ENCODE measurements at regions not wholly inside any gene's neighbourhood (a gene's known extent, or its start where the extent isn't known, plus 50 kb on each side); places are given as distances from the start of the nearest gene placed in this dataset.
"Not testable (repeated sequence)": the region's sequence is repeated elsewhere in the genome, so short reads cannot be mapped to it uniquely, and the experiment has no call there.

DNA sequence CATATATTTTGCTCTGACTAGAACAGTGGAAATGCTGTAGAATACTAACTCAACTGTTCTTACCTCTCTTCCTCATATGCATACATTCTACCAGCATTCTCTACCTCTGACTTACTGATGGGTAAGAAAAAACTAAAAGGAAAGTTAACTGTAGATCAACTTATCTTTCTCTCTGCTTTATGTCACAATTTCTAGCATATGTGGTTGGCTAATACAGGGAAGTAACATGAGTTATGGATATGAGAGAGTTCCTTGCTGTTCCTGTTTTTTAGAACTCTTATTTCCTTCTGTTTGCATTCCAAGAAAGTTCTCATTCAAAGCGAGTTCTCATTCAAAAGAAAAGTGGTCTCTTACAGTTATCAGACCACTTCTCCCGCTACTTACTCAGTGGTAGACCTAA lies 226.8 kb upstream of the SGK1 start:
- no peak for DNase-seq

DNA sequence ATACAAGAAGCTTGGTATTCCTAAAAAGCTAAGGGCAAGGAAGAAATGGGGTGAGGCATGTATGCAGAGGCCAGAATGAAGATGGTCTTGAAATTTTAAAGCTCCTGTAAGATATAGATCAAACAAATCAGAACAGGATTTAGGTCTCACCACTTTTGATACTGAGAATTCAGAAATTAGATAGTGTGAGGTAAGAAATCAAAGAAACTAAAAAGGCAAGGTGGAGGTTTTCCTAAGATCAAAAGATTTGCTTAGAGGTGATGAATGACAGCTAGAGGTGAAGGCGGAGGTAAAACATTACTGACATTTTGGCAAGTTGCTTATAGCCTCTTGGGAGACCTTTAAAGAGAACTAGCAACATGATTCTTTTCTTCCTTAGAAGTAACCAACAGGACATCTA lies 225.2 kb upstream of the SGK1 start:
- DNase-seq, result no peak

DNA sequence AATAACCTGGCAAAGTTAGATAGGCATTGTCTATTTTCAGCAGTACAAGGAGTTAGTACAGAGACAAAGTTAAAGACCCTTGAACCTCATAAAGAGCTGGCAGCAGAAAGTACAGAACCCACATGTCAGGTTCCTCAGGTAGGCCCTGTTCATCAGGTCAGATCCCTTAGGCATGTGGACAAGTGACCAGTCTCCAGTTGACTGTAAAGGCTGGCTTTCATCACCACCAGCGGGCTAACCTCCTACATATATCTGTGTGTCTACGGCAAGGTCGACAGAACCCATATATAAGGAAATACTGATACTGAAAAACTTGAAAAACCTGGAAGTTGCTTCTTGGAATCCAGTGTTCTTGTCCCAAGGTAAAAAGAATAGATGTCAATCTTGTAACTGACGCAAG lies 223.1 kb upstream of the SGK1 start:
- no peak for DNase-seq

DNA sequence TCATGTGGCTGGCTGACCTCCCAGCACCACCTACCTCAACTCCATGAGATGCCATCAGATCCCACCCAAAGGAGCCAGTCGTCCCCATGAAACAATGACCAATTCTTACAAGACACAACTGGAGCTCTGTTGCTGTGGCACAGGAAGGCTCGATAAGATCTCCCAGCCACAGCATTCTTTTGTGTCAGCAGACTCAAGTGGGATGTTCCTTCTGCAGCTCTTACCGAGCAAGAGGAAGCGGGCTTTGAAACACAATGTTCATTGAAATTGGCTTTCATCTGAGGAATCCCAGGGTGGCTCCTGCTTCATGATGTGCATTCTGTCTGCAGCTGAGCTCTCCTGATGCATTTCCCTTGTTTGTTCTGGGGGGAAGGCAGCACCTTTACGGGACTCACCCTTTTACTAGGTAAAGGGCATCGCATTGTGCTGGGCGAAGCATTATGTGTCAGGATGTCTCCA lies 222.0 kb upstream of the SGK1 start:
- no peak for DNase-seq

DNA sequence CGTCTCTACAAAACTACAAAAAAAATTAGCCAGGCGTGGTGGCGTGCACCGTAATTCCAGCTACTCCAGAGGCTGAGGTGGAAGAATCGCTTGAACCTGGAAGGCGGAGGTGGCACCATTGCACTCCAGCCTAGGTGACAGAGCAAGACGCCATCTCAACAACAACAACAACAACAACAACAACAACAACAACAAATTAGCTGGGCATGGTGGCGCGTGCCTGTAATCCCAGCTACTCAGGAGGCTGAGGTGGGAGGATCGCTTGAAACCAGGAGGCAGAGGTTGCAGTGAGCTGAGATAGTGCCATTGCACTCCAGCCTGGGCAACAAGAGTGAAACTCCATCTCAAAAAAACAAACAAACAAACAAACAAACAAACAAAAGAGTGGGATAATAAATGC lies 219.9 kb upstream of the SGK1 start:
- DNase-seq, result not testable (repeated sequence)

DNA sequence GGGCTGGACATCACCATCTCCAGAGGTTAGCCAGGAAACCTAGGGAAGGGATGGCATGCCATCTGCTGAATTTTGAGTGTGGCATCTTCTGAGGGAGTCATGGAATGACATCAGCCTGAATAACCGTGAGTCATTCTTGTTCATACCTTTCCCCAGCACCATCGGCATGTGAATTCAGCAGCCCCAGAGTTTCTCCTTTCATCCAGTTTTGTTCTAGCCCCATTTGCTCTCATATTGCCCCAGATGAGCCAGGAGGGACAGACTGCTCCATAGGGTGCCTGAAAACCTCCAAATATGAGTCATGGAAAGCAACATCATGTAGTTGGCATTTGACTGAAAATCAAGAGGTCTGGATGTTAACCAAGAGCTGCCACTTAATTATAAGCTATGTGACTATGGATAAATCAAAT lies 219.2 kb upstream of the SGK1 start:
- no peak for DNase-seq

DNA sequence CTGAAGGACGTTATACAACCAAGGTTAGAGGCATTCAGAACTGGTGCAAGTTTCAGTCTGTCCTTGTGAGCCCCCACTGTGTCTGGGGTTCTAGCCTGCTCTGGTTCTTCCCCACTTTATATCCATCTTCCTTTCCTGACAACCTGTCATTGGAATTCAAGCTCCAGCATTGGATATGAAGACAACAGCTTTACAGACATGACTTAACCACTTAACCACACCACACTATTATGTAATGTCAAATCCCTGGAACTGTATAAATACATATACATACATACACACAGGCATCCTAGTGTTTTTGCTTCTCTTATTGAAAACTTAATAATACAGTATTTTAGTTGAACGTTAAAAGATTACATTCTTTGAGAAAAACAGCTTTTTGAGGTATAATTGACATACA lies 217.9 kb upstream of the SGK1 start:
- no peak for DNase-seq

DNA sequence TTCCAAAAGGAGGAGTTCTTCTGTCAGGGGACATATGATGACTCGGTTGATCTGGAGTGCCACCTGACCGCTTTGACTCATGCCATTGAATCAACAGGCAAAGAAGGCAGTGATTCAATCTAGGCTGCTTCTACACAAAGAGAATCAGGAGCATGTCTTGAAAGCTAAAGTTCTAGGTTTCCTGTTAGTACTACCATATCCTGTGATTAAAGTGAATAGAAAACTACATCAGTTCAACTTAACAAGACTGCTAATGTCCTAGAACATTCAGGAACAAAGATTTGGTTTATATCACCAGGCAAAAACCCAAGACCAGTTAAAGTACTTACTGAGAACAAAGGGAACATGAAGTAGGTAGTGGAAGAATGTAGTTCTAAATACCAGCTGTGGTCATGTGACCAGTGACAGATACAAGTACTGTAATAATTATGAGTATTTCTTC lies 216.8 kb upstream of the SGK1 start:
- DNase-seq, result no peak

DNA sequence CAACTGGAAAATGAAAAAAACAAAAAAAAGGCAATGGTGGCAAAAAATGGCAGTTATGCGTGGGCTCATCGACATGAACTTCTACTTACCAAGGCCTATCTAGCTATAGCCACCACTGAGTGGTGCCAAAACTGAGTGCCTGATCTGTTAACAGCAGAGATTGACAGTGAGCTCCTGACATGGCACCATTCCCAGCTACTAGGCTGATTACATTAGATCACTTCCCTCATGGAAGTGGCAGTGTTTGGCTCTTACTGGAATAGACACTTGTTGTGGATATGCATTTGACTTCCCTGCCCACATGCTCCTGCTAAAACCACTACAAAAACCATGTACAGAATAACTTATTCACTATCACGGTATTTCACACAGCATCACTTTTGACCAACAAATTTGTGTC lies 216.1 kb upstream of the SGK1 start:
- DNase-seq, result no peak

DNA sequence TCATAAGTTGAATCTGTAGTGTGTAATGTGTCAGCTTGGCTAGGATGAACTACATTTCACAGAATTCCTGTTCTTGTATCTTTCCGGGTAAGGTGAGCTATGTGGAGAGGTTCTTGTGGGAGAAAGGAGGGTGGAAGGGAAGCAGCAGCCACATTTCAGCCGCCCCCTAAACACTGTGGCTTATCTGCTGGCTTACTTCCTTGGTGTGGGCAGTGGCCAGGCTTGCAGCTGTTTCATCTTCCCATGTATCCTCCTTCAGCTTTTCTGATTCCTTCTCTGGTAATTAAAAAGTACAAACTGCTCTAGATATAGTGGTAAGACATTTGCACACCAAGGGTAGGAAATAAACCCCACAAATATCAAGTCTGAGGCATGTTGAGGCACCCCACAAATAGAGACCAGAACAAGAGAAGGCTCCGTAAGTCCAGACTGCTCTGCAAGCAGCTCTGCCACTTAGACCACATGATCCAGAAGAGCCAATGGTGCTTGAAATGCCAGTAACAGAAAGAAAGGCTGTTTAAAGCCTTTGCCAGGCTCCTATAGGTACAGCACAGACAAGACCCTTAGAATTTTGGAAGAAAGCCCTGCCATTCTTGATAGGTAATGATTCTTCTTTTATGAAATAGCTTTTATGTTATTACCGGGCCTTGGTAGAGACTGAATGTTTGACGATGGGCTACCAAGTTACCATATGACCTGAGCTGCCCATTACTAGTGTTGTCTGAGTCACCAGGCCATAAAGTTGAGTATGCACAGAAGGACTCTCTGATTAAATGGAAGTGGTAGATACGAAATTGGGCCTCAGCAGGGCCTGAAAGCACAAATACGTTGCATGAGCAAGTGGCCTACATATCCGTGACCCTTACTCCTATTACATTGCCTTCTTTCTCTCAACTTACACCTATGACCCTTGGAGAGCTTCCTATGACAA lies 215.0 kb upstream of the SGK1 start:
- no peak for DNase-seq

DNA sequence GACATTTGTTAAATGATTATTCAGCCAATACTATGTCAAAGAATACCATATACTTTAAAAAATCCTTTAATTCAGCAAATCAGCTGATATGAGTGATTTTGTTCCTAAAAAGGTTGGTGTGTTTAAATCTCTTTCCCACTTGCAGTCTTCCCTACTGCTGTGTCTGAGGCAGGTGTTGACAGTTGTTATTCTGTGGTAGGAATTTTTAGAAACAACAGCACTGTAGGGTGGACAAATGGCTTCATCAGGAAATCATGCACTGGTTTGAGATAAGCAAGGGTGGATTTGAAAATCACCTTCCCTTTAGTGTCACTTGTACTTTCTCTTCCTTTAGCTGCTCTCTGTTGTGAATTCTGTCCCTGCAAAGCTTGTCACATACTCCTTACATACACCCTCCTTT lies 213.7 kb upstream of the SGK1 start:
- DNase-seq, result no peak

DNA sequence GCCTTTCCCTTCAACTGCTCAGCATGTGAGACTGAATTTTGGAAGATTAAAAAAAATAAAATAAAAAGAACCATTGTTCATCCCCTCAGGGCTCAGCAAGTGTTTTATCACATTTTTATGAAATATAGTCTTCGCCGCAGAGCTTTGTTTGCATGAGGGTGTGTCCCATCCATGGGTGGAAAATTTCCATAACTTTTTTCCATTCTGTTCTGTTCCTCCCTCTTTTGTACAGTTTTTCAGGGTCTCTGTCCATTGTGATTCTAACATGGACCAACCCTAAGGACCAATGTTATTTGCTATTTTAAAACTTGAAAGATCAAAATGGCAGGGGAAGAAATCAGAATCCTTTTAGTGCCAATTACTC lies 213.3 kb upstream of the SGK1 start:
- no peak for DNase-seq

DNA sequence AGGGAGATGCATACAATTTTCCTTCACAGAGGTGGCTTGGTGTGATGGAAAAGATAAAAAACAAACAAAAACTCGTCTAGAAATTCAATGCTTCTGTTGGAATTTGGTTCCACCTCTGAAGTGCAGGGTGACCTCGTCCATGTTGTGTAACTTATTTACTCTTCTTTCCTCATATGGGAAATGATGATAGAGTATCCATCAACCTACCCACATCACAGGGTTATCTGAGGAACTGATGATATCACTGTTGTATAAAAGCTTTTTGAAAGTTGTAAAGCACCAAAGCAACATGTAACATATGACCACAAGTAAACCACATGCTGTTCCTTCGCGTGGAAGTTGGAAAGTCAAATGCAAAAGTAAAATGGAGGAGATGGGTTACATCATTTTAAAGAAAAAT lies 212.0 kb upstream of the SGK1 start:
- DNase-seq, result no peak

DNA sequence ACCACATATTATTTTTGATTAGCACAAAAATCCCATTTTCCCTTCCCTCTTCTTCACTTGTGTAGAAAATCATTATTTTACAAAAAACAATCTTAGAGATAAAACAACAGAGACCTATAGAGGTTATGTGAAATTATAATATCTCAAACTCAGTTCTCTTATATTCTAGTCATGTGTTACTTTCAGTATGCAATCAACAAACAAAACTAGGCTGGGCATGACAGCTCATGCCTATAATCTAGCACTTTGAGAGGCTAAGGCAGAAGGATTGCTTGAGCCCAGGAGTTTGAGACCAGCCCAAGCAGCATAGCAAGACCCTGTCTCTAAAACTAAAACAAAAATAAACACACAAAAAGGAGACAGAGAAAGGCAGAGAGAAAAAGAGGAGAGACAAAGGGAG lies 211.4 kb upstream of the SGK1 start:
- no peak for DNase-seq

DNA sequence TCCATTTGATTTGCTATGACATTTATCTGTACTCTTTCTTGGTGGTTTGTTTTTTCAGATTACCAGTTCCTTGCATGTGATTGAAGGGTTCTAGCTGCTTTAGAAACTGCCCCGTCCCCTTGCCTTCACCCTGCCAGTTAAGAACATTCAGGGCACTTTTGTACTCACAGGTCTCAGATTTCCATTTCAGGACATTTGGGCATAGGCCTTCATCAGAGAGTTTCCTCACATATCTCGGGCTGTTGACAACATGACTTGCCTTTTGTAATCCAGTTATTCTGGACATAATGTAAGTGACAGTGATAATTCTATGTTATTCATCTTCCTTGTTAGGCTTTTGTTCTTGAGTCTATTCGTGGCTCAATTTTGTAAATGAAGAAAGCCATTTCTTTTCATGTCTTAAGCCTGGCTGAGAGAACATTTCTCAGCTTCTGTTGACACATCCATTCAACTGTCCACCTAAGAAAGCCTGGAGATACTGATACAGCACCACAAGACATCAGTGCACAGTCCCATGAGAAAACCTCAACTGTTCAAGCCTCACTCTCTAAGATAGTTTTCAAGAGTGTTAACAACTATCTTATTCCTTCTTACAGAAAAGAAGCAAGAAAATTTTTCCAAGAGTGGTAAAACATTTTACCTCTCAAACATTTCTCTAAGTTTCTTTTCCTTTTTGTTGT lies 209.3 kb upstream of the SGK1 start:
- no peak for DNase-seq

DNA sequence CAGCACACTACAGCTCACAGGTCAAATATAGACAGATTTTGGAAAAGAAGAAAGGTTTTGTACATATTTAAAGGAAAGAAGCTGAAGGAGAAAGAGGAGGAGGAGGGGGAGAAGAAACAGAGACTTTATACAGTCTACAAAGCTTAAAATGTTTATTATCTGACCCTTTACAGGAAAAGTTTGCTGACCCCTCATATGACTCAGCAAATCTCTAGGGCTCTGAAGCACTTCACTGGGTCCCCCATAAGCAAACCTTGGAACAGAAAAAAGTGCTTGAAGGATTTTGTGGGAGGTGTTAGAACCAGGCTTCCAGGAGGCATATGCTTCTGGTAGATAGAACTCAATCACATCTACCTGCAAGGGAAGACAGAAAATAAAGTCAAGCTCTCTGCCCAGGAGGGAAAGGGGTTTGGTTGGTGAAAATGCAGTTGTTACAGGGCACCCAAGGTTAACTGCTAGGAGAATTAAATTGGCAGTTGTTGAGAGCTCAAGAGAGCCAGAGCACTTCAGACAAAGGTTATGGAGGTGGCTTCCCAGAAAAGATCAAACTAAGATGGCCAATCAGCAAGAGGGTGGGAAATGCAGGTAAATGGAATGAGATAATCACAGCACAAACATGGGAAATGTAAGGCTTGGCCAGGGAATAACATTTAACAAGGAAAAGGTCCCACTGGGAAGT lies 207.4 kb upstream of the SGK1 start:
- DNase-seq, result no peak

DNA sequence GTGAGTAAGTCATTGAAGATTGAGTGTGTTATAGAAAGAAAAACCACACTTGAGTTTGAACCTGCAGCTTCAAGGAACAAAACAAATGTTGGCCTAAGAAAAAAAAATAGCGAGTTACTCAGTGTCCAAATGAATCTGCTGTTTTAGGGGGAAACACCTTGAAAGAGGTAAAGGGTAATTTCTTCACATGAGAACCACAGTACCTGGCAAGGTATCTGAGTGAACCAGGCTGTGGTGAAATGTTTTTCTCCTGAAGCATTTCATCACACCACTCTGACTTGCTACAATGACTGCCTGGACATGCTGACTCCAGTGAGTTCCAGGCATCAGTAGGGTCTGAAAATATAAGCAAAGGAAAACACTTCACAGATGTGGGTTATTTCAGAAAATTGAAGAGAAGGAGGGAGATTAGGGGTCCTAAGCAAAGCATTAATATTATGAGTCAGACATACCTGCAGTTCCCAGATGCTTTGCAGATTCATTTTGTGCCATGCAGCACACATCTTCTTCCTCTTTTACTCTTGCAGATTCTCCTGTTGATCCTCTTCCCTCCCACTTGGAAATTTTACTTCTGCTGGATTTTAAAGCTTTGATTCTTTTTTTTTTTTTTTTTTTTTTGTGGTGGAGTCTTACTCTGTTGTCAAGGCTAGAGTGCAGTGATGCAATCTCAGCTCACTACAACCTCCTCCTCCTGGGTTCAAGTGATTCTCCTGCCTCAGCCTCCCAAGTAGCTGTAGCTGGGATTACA lies 206.2 kb upstream of the SGK1 start:
- no peak for DNase-seq

DNA sequence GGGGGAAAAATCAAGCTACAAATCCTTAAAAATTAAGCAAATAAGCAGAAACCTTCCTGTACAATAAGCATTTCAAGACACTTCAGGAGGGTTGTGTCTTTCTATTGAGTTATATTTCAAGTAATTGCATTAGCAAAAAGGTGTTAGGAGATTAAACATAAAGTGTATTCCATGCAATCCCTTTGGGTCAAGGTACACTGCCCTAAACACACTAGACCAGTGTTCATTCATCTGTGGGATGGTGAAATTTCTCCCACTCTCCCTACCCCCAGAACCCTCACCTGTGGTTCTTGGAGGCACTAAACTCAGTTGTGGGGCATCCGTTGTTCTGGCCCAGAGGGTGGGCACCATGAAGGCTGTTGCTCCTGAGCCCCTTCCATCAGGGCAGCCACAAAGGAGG lies 205.1 kb upstream of the SGK1 start:
- DNase-seq, result no peak

DNA sequence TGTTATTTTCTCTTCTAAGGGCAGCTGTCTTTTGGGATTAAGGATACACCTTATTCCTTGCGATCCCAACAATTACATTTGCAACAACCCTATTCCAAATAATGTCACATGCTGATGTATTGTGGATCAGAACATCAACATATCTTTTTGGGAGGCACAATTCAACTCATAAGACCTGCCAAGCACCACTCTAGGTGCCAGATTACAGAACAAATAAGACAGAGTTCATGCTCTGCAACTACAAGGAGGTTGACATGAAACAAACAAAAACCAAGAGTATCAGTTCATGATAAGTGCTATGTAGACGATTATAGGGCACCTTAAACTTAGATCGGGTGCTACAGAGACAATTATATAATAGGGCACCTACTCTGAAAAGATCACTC lies 203.2 kb upstream of the SGK1 start:
- DNase-seq, result no peak

DNA sequence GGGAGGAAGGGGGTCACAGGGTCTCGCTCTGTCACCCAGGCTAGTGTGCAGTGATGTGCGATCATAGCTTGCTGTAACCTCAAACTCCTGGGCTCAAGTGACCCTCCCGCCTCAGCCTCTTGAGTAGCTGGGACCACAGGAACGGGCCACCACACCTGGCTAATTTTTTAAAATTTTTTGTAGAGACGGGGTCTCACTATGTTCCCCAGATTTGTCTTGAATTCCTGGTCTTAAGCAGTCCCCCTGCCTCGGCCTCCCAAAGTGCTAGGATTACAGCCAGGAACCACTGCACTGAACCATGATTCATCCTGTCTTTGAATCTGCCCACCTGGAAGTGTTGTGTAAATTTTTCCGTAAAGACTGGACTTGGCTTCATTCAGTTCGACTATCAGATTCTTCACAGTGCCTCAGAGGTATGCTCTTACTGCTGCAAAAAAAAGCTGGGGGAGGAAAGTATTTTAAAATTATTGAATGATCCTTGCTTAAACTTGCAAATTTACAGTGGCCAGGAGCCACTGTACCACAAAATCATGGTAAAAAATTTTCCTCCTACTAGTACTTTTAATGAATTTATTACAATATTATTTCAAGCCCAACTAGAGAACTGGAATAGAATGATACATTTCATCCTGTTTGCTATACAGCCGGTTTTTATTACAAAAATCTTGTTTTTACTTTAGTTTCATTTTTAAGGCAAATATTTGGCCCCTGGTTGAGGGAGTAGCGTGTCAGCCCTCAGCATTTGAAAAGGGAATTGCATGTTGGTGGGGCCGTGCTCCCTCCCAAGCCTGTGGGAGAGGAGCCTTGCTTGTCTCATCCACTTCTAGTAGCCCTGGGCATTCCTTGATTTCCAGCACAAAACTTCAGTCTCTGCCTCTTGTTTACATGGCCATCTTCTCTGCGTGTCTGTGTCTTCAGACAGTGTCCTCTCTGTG lies 202.5 kb upstream of the SGK1 start:
- DNase-seq, result no peak

DNA sequence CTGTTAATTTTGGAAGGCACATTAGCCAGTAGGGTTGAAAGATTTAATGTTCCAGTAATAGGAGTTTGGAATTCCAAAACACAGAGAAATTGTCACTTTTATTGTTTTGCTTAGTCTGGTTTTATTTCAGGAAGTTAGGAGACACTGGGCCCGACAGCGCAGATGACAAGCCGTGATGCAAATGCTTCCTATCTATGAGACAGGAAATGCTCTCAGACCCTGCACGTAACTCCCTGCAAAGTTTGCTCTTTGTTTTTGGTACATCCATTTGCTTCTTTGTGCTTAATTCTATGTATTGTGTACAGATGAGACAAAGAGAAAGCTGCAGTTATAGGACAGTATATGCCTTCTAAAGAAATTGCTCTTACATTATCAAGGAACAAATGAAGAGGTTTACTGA lies 201.6 kb upstream of the SGK1 start:
- DNase-seq, result peak; percentile 10

DNA sequence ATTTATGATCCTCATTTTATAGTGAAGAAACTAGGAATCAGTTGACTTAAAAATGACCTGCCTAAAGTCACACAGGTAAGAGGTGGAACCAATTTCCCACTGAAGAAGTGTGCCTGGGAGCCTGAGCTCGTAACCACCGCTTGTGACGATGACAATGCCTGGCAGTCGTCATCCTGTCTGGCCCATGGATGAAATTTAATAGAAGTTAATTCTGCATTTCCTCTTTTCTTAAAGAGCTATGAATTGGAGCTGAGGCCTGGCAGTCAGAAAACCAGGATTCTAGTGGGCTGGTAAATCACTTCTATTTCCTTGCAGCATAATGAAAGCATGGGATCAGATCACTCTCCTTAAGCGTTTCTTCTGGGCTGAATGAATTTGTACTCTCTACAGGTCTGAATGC lies 200.0 kb upstream of the SGK1 start:
- DNase-seq, result no peak
